HG03521 (cell line): ENCODE measurements at regions not wholly inside any gene's neighbourhood (a gene's known extent, or its start where the extent isn't known, plus 50 kb on each side); places are given as distances from the start of the nearest gene placed in this dataset.
"Not testable (repeated sequence)": the region's sequence is repeated elsewhere in the genome, so short reads cannot be mapped to it uniquely, and the experiment has no call there.

Experiments
- ATAC-seq: cut with Tn5 transposase; IDR thresholded peaks from one replicate; pipeline ENCODE4 v1.9.1; 2021; ENCODE audit warnings: mild to moderate bottlenecking, moderate library complexity; ENCODE audit not compliant: unreplicated experiment

- ATAC-seq: no peak
These were observed 583.5 kb upstream of the TUSC1 start for GRCh38 chr9:26261503-26262330.

DNA sequence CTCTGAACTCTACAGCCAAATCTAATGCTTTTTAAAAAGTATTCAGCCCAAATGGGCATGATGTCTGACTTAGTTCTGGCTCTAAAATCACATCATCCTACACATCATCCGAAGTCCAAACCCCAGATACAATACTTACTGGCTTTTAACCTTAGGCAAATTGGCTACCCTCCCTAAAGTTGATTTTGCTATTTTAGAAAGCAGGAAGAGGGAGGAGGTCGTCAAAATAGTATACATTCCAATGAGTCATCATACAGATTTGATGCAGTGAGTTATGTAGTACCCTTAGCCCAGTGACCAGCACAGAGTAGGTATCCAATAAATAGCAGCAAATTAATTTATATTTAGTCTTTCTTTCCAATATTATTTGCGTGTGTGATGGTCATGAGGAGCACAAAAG, 582.0 kb upstream of the TUSC1 start:
- ATAC-seq: no peak

DNA sequence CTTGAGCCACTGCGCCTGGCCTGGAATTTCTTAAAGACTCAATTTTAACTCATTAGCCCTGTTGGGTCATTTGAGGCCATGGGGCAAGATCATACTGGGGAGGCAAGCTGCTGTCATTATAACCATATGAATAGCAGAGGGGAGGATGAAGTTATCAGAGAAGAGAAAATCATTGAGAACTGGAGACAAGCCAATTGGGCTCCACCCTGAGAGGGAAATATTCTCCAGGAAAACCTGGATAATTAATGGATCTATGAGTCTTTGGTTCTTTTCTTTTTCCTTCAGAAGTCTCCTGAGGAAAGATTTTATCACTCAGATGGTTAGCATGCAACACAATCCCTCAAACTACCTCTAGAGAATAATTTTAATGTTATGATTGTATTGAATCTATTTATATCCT, 569.6 kb upstream of the TUSC1 start:
- ATAC-seq: no peak

- ATAC-seq: no peak
These were observed 566.6 kb upstream of the TUSC1 start for GRCh38 chr9:26244661-26245451.

GRCh38 chr9:26243726-26244125, 565.5 kb upstream of the TUSC1 start:
- ATAC-seq: no peak

DNA sequence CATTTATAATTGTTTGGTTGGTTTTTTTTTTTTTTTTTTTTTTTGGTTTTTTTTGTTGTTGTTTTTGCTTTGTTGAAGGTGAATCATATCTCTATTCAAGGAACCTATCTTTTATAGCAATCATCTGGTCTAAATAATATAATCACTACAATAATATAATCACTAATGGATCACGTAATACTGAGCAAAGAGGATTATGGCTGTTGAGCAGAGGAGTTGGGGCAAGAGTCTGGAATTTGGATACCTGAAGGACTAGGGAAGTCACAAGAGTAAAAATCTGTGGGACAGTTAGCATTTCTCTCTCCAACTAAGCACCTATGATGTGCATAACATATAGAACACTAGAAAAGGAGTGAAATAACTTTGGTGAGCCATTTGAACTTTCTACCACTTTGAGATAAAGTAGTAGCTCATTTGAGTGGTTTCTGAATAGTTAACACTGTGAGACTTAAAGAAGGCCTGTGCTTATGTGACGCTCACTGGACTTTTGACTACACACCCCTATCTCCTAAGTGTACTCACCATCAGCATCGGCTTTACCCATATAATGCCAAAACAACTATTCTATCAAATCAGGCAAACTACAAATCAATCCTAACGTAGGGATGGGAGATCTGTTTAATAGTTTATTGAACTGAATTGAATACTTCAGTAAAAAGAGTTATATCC, 564.9 kb upstream of the TUSC1 start:
- no peak for ATAC-seq

GRCh38 chr9:26240020-26240419, 561.8 kb upstream of the TUSC1 start:
- no peak for ATAC-seq

DNA sequence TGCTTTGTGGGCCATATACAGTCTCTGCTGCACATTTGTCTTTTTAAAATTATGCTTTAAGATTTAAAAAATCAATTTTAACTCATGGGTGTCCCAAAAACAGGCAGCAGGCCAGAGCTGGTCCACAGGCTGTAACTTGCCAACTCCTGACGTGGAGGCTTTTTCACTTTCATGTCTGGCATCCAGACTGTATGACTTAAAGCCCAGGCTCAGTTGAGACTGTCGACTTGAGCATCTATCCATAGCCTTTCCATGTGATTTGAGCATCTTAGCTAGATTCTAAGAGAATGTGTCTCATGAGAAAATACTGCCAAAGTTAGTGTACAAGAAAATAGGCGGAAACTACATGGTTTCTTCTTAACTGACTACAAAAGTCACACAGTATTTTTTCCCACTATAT, 559.0 kb upstream of the TUSC1 start:
- ATAC-seq: no peak

GRCh38 chr9:26234865-26235264, 556.6 kb upstream of the TUSC1 start:
- no peak for ATAC-seq

DNA sequence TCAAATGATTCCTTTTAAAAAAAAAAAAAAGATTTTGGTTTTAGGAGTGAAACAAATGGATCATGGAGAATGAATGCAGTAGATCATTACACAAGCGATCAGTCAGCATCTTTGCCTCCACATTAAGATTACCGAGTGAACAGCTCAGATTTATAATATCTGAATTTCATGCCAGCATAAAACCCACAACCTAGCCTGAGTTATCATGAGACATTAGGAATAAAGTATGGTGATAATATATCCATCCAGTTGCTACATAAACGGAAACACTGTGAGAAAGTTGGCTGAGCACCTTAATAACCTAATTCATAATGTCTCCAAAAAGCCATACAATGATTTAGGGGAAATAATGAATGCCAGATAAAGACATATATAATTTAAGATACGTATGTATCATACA, 553.1 kb upstream of the TUSC1 start:
- ATAC-seq: no peak

DNA sequence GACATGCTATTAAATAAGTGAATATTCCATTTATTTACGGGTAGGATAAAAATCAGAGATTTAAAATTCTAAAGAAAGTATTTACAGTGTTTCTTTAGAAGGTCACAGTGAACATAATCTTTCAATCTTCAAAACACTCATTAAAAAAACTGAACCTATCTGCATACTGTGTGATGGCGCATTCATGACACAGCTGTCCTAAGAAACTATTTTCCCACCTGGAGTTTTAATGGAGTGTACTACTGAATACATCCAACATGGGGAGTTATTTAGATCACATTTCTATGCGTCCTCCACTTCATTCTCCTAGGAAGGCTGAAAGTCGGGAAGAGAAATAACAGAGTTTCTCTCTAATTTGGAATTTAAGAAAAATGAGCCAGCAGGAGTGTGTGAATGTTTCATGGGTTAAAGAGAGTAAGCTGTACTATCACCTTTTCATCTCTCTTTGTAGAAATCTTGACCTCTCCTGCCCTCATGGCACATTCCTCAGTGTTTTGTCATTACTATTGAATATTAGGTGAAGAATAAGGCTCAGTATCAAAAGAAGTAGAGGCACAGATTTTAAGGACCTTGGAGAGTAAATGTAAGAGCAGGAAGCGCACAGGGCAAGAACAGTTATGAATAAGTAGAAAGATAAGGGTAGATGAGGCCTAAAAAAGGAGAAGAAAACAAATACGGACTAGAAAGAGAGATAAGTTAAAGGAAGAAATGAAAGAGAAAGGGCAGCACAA, 551.2 kb upstream of the TUSC1 start:
- no peak for ATAC-seq

- no peak for ATAC-seq
These were observed 550.0 kb upstream of the TUSC1 start for GRCh38 chr9:26228273-26228672.

GRCh38 chr9:26221290-26221689, 543.0 kb upstream of the TUSC1 start:
- ATAC-seq: no peak

DNA sequence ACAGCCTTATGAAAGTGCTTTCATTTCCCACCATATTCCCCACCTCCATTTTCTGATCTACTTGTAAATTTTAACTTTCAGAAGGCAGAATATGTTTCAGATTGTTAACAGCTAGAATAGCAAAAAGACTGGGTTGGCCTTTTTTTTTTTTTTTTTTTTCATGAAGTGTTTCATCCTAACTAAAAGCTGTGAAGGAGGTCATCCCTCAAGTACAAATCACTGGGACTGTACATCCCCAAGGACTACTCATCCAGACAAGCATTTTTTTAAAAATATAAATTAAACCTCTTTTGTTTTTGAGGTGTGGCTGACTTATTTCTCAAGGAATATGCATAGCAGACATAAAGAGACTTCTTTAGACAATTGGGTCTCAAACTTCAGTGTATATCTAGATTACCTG, 542.1 kb upstream of the TUSC1 start:
- ATAC-seq: no peak

GRCh38 chr9:26219961-26220360, 541.7 kb upstream of the TUSC1 start:
- ATAC-seq: no peak

GRCh38 chr9:26216702-26217101, 538.5 kb upstream of the TUSC1 start:
- ATAC-seq: no peak

- not testable (repeated sequence) for ATAC-seq
These were observed 536.6 kb upstream of the TUSC1 start for GRCh38 chr9:26214713-26215444.

- no peak for ATAC-seq
These were observed 532.2 kb upstream of the TUSC1 start for GRCh38 chr9:26210338-26210851.

- no peak for ATAC-seq
These were observed 527.0 kb upstream of the TUSC1 start for GRCh38 chr9:26205261-26205660.

DNA sequence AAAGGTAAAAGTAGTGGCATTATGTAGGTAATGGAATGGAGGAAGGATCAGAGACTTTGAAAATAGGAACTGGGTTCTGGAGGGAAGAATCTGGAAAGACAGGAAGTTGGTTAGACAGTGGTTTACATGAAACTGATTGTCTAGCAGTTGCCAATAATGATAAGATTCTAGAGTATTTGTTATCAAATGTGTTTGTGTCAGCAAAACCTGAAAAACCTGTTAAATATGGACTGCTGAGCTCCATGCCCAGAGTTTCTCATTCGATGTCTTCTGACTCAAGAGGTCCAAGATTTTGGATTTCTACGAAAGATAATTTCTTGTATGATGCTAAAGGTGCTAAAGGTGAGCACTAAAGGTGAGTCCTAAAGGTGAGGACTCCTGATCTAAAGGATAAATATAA, 515.0 kb upstream of the TUSC1 start:
- no peak for ATAC-seq
